K562 (cell line): ENCODE measurements at regions not wholly inside any gene's neighbourhood (a gene's known extent, or its start where the extent isn't known, plus 50 kb on each side); places are given as distances from the start of the nearest gene placed in this dataset.

ENCODE experiments used
- ARNT ChIP-seq, 2 experiments: fragments of 450-650 bp; IDR thresholded peaks; 2 replicates each; pipeline ENCODE4 v1.6.1; 2016; ENCODE audit warnings: mild to moderate bottlenecking in 1 of 2
- BCOR ChIP-seq: fragments of 450-650 bp; IDR thresholded peaks from 2 replicates; pipeline ENCODE4 v1.6.1; 2016
- CEBPB ChIP-seq: fragments of 450-650 bp; IDR thresholded peaks from 2 replicates; pipeline ENCODE4 v1.6.1; 2016; ENCODE audit warnings: missing genetic modification characterization, missing compliant biosample characterization
- CEBPG ChIP-seq, 3 experiments: fragments of 200-800 bp in 1 of 3; sonication (Bioruptor generic) in 1 of 3; sonication (generic) in 1 of 3; formaldehyde crosslinking in 1 of 3; IDR thresholded peaks in 2 of 3; conservative IDR thresholded peaks in 1 of 3; 2 replicates each; pipeline versions ENCODE4 v1.6.1 to v1.8.0; 2016 to 2022; ENCODE audit warnings: missing compliant biosample characterization in 2 of 3, missing genetic modification characterization in 2 of 3, mild to moderate bottlenecking in 1 of 3, missing genetic modification reagents in 1 of 3
- DIDO1 ChIP-seq: fragments of 450-650 bp; IDR thresholded peaks from 2 replicates; pipeline ENCODE4 v1.6.1; 2016; ENCODE audit warnings: low read depth, missing biosample characterization, missing genetic modification characterization
- HDAC1 ChIP-seq, 2 experiments: fragments of 450-650 bp; IDR thresholded peaks; 2 replicates each; pipeline ENCODE4 v1.6.1; 2016 to 2017; ENCODE audit warnings: inconsistent platforms in 1 of 2, mild to moderate bottlenecking in 1 of 2, moderate library complexity in 1 of 2
- HDAC8 ChIP-seq: fragments of 450-650 bp; IDR thresholded peaks from 2 replicates; pipeline ENCODE4 v1.6.1; 2016; ENCODE audit warnings: mild to moderate bottlenecking, missing genetic modification characterization, moderate library complexity, missing compliant biosample characterization
- HNRNPLL ChIP-seq: fragments of 200-400 bp; formaldehyde crosslinking; IDR thresholded peaks from 2 replicates; pipeline ENCODE4 v1.6.1; 2017; ENCODE audit warnings: low read length, low read depth, mild to moderate bottlenecking; ENCODE audit not compliant: poor library complexity, severe bottlenecking
- MAFG ChIP-seq: fragments of 450-650 bp; conservative IDR thresholded peaks from 2 replicates; pipeline ENCODE4 v1.6.1; 2016; ENCODE audit warnings: missing genetic modification characterization, missing compliant biosample characterization
- MAFK ChIP-seq: IDR thresholded peaks from 2 replicates; pipeline ENCODE4 v1.6.1; 2011; ENCODE audit warnings: low read length, improper control_type of control experiment
- MEIS2 ChIP-seq: fragments of 450-650 bp; IDR thresholded peaks from 2 replicates; pipeline ENCODE4 v1.6.1; 2014; ENCODE audit warnings: mild to moderate bottlenecking; ENCODE audit not compliant: partially characterized antibody
- NCOR1 ChIP-seq: fragments of 450-650 bp; IDR thresholded peaks from 2 replicates; pipeline ENCODE4 v1.6.1; 2016; ENCODE audit warnings: mild to moderate bottlenecking, moderate library complexity
- NR2F6 ChIP-seq: fragments of 450-650 bp; formaldehyde crosslinking; IDR thresholded peaks from 2 replicates; pipeline ENCODE4 v1.4.0; 2020; ENCODE audit warnings: mild to moderate bottlenecking
- SMARCC2 ChIP-seq: fragments of 450-650 bp; IDR thresholded peaks from 2 replicates; pipeline ENCODE4 v1.6.1; 2017; ENCODE audit warnings: antibody characterized with exemption, moderate library complexity, mild to moderate bottlenecking, low read depth
- ZKSCAN8 ChIP-seq: fragments of 200-800 bp; sonication (Bioruptor generic); IDR thresholded peaks from 2 replicates; pipeline ENCODE4 v1.6.1; 2016; ENCODE audit warnings: missing genetic modification characterization, missing compliant biosample characterization
- ZSCAN32 ChIP-seq: fragments of 450-650 bp; formaldehyde crosslinking; IDR thresholded peaks from 2 replicates; pipeline ENCODE4 v1.4.0; 2020; ENCODE audit warnings: mild to moderate bottlenecking, moderate library complexity
- TF ChIP-seq, protein P1 (sequence below): fragments of 450-650 bp; IDR thresholded peaks from 2 replicates; pipeline ENCODE4 v1.6.1; 2018; ENCODE audit not compliant: partially characterized antibody
- TF ChIP-seq, protein P2 (sequence below): fragments of 450-650 bp; IDR thresholded peaks from 2 replicates; pipeline ENCODE4 v1.6.1; 2018; ENCODE audit warnings: mild to moderate bottlenecking, low read depth; ENCODE audit not compliant: partially characterized antibody
- TF ChIP-seq, protein P3 (sequence below): fragments of 250-450 bp; sonication (Bioruptor Pico); IDR thresholded peaks from 2 replicates; pipeline ENCODE4 v1.5.0; 2022; ENCODE audit warnings: mild to moderate bottlenecking
- TF ChIP-seq, protein P4 (sequence below): fragments of 250-450 bp; sonication (Bioruptor Pico); IDR thresholded peaks from 2 replicates; pipeline ENCODE4 v1.5.0; 2021

DNA sequence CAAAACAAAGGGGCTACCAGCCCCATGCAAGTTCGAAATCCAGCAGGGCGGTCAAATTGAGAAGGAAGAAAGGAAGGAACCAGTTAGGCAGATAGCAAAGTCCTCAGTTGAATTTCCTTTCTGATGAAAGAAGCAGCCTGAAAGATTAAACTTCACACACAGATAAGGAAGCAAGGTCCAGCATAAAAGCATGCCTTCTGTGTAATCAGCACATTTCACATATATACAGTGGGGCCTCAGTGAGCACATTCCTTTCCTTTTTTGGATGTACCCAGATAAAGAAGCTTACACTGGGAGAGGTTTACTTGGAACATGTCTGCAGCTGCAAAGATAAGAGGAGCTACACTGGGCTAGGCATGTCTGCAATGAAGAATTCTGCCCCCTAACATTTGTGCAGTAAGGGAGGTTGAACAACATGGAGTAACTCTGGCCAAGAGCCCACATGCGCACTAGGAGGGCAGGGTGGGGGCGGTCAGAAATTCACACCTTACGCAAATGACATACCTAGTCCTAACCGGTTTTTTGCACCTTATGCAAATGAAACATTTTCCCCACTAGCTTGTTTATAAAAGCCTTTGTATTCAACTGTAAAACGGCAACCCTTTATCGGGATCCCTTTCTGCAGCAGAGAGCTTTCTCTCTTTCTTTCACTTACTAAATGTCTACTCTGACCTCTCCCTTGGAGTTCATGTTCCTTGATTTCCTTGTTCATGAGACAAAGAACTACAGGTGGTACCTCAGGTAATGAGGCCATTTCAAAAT lies 149.7 kb upstream of the FBXL17 start (continued):
- TF ChIP-seq, protein P1, sequence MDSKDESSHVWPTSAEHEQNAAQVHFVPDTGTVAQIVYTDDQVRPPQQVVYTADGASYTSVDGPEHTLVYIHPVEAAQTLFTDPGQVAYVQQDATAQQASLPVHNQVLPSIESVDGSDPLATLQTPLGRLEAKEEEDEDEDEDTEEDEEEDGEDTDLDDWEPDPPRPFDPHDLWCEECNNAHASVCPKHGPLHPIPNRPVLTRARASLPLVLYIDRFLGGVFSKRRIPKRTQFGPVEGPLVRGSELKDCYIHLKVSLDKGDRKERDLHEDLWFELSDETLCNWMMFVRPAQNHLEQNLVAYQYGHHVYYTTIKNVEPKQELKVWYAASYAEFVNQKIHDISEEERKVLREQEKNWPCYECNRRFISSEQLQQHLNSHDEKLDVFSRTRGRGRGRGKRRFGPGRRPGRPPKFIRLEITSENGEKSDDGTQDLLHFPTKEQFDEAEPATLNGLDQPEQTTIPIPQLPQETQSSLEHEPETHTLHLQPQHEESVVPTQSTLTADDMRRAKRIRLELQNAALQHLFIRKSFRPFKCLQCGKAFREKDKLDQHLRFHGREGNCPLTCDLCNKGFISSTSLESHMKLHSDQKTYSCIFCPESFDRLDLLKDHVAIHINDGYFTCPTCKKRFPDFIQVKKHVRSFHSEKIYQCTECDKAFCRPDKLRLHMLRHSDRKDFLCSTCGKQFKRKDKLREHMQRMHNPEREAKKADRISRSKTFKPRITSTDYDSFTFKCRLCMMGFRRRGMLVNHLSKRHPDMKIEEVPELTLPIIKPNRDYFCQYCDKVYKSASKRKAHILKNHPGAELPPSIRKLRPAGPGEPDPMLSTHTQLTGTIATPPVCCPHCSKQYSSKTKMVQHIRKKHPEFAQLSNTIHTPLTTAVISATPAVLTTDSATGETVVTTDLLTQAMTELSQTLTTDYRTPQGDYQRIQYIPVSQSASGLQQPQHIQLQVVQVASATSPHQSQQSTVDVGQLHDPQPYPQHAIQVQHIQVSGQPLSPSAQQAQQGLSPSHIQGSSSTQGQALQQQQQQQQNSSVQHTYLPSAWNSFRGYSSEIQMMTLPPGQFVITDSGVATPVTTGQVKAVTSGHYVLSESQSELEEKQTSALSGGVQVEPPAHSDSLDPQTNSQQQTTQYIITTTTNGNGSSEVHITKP = peak; percentile 16
- TF ChIP-seq MAFK (peak; percentile 79), MEIS2 (peak; percentile 79), NCOR1 (peak; percentile 96), NR2F6 (CRISPR knock-in tag) (peak; percentile 99), ZKSCAN8 (CRISPR knock-in tag) (peak; percentile 98), DIDO1 (tag) (peak; percentile 98), MAFG (peak; percentile 91), ZSCAN32 (CRISPR knock-in tag) (peak; percentile 98), CEBPB (tag) (peak; percentile 78), ARNT (IDR thresholded peaks at IDR 0.05) (peak; percentile 94 to 96), HDAC8 (tag) (peak; percentile 99), HDAC1 (IDR thresholded peaks at IDR 0.05) (peak; percentile 55 to 90; a peak in 3 of 4 replicates), SMARCC2 (peak; percentile 88), BCOR (peak; percentile 70; the same call in 1 of the 2 replicates), CEBPG (CRISPR knock-in tag; IDR thresholded peaks at IDR 0.05) (no peak), CEBPG (tag; conservative IDR thresholded peaks at IDR 0.05 in 1 of 2, IDR thresholded peaks at IDR 0.05 in 1 of 2) (peak; percentile 39 to 64; a peak in 3 of 4 replicates), HNRNPLL (no peak)
- TF ChIP-seq, protein P2, sequence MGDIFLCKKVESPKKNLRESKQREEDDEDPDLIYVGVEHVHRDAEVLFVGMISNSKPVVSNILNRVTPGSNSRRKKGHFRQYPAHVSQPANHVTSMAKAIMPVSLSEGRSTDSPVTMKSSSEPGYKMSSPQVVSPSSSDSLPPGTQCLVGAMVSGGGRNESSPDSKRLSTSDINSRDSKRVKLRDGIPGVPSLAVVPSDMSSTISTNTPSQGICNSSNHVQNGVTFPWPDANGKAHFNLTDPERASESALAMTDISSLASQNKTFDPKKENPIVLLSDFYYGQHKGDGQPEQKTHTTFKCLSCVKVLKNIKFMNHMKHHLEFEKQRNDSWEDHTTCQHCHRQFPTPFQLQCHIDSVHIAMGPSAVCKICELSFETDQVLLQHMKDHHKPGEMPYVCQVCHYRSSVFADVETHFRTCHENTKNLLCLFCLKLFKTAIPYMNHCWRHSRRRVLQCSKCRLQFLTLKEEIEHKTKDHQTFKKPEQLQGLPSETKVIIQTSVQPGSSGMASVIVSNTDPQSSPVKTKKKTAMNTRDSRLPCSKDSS = no peak
- TF ChIP-seq, protein P3, sequence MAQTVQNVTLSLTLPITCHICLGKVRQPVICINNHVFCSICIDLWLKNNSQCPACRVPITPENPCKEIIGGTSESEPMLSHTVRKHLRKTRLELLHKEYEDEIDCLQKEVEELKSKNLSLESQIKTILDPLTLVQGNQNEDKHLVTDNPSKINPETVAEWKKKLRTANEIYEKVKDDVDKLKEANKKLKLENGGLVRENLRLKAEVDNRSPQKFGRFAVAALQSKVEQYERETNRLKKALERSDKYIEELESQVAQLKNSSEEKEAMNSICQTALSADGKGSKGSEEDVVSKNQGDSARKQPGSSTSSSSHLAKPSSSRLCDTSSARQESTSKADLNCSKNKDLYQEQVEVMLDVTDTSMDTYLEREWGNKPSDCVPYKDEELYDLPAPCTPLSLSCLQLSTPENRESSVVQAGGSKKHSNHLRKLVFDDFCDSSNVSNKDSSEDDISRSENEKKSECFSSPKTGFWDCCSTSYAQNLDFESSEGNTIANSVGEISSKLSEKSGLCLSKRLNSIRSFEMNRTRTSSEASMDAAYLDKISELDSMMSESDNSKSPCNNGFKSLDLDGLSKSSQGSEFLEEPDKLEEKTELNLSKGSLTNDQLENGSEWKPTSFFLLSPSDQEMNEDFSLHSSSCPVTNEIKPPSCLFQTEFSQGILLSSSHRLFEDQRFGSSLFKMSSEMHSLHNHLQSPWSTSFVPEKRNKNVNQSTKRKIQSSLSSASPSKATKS (CRISPR knock-in tag) = peak; percentile 98
- TF ChIP-seq, protein P4, sequence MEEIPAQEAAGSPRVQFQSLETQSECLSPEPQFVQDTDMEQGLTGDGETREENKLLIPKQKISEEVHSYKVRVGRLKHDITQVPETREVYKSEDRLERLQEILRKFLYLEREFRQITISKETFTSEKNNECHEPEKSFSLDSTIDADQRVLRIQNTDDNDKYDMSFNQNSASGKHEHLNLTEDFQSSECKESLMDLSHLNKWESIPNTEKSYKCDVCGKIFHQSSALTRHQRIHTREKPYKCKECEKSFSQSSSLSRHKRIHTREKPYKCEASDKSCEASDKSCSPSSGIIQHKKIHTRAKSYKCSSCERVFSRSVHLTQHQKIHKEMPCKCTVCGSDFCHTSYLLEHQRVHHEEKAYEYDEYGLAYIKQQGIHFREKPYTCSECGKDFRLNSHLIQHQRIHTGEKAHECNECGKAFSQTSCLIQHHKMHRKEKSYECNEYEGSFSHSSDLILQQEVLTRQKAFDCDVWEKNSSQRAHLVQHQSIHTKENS (CRISPR knock-in tag) = peak; percentile 94
